Testis (tissue), 2 donors: ENCODE measurements at regions not wholly inside any gene's neighbourhood (a gene's known extent, or its start where the extent isn't known, plus 50 kb on each side); places are given as distances from the start of the nearest gene placed in this dataset.

ENCODE experiments used
- DNase-seq: peaks from one replicate; pipeline ENCODE4 v3.0.0-alpha.2; 2019
- H3K27ac ChIP-seq, 2 donors: fragments of 200-600 bp; sonication (generic); one replicate each; pipeline ENCODE4 v1.5.1; 2019
- H3K27me3 ChIP-seq: fragments of 200-600 bp; sonication (generic); one replicate; pipeline ENCODE4 v1.5.1; 2019
- H3K36me3 ChIP-seq: fragments of 200-600 bp; sonication (generic); one replicate; pipeline ENCODE4 v1.5.1; 2017; ENCODE audit warnings: low read depth; ENCODE audit errors: missing control alignments
- H3K4me1 ChIP-seq: fragments of 200-600 bp; sonication (generic); one replicate; pipeline ENCODE4 v1.5.1; 2019
- H3K4me3 ChIP-seq, 2 donors: fragments of 200-600 bp; sonication (generic); one replicate each; pipeline ENCODE4 v1.5.1; 2017 to 2019
- H3K9me3 ChIP-seq: fragments of 200-600 bp; sonication (generic); one replicate; pipeline ENCODE4 v1.5.1; 2017
- CTCF ChIP-seq, 3 experiments: fragments of 450-650 bp in 2 of 3; fragments of 200-600 bp in 1 of 3; sonication (generic) in 1 of 3; IDR thresholded peaks; one replicate each; pipeline ENCODE4 v1.5.1; 2016 to 2019; ENCODE audit warnings: antibody characterized with exemption in 3 of 3, mild to moderate bottlenecking in 2 of 3, moderate library complexity in 1 of 3
- POLR2A ChIP-seq: fragments of 450-650 bp; IDR thresholded peaks from one replicate; pipeline ENCODE4 v1.6.1; 2017; ENCODE audit warnings: antibody characterized with exemption, mild to moderate bottlenecking, moderate library complexity
- WGBS, 2 donors: methylation state at CpG; one replicate each; pipeline ENCODE4 v1.1.5; 2018; 5-methylcytosine and 5-hydroxymethylcytosine counted together
- intact Hi-C: fragments of 100-400 bp; cut with DNase I; formaldehyde crosslinking; loops from one replicate; pipeline ENCODE4 v1.15.1; 2023; ENCODE audit warnings: low total_unique reads

- DNase-seq: no peak
- Histone ChIP-seq H3K9me3 (no peaks in the 10 kb centered on the region), H3K27ac (no peak overlapping the region), H3K27me3 (no peaks in the 10 kb centered on the region), H3K36me3 (no peaks in the 10 kb centered on the region), H3K4me3 (no peak overlapping the region), H3K4me1 (no peaks in the 10 kb centered on the region)
- intact Hi-C loops: no loop called here
- WGBS, 2 donors: 88 to 91% methylated on average over 2 of the region's 2 CpGs
- TF ChIP-seq POLR2A (no peak), CTCF (IDR thresholded peaks at IDR 0.05) (no peak)
Observed at GRCh38 chr6:154570505-154570904, 60.0 kb upstream of the CNKSR3 start.

GRCh38 chr6:154572556-154572955 is 62.1 kb upstream of the CNKSR3 start:
- Histone ChIP-seq H3K36me3 (no peaks in the 10 kb centered on the region), H3K27ac (no peak overlapping the region), H3K4me1 (no peaks in the 10 kb centered on the region), H3K4me3 (no peak overlapping the region), H3K9me3 (no peaks in the 10 kb centered on the region), H3K27me3 (no peaks in the 10 kb centered on the region)
- WGBS, 2 donors: 79 to 85% methylated on average over 6 of the region's 6 CpGs
- TF ChIP-seq POLR2A: no peak
- no peak for TF ChIP-seq CTCF (IDR thresholded peaks at IDR 0.05)
- DNase-seq: no peak
- intact Hi-C loops: no loop called here

- Histone ChIP-seq H3K27me3 (no peaks in the 10 kb centered on the region), H3K36me3 (no peaks in the 10 kb centered on the region), H3K4me3 (no peak overlapping the region), H3K4me1 (no peaks in the 10 kb centered on the region), H3K27ac (no peak overlapping the region), H3K9me3 (no peaks in the 10 kb centered on the region)
- WGBS, 2 donors: 74 to 88% methylated on average over 2 to 3 of the region's 3 CpGs
- TF ChIP-seq CTCF (IDR thresholded peaks at IDR 0.05): no peak
- no peak for TF ChIP-seq POLR2A
- intact Hi-C loops: no loop called here
- DNase-seq: no peak
Observed at GRCh38 chr6:154578004-154578559, 67.6 kb upstream of the CNKSR3 start.

- H3K36me3 ChIP-seq: no peaks in the 10 kb centered on the region
- 83 to 91% methylated on average over 2 of the region's 2 CpGs for whole genome bisulfite sequencing, 2 donors
- H3K4me3 ChIP-seq: no peak overlapping the region
- H3K27ac ChIP-seq: no peak overlapping the region
- TF ChIP-seq CTCF (IDR thresholded peaks at IDR 0.05): no peak
- no peak for TF ChIP-seq POLR2A
- DNase-seq: no peak
- no peaks in the 10 kb centered on the region for H3K9me3 ChIP-seq
- H3K27me3 ChIP-seq: no peaks in the 10 kb centered on the region
- intact Hi-C loops: no loop called here
- H3K4me1 ChIP-seq: no peaks in the 10 kb centered on the region
Observed at GRCh38 chr6:154579046-154579445, 68.6 kb upstream of the CNKSR3 start.

GRCh38 chr6:154579485-154579884 is 69.0 kb upstream of the CNKSR3 start:
- no peaks in the 10 kb centered on the region for H3K4me1 ChIP-seq
- intact Hi-C loops: no loop called here
- H3K36me3 ChIP-seq: no peaks in the 10 kb centered on the region
- no peak overlapping the region for H3K4me3 ChIP-seq
- H3K27ac ChIP-seq: no peak overlapping the region
- no peaks in the 10 kb centered on the region for H3K27me3 ChIP-seq
- TF ChIP-seq POLR2A (no peak), CTCF (IDR thresholded peaks at IDR 0.05) (no peak)
- DNase-seq: no peak
- WGBS, 2 donors: 66 to 79% methylated on average over 3 of the region's 3 CpGs
- no peaks in the 10 kb centered on the region for H3K9me3 ChIP-seq
